ENCODE measurements at regions not wholly inside any gene's neighbourhood (a gene's known extent, or its start where the extent isn't known, plus 50 kb on each side); places are given as distances from the start of the nearest gene placed in this dataset.

DNA sequence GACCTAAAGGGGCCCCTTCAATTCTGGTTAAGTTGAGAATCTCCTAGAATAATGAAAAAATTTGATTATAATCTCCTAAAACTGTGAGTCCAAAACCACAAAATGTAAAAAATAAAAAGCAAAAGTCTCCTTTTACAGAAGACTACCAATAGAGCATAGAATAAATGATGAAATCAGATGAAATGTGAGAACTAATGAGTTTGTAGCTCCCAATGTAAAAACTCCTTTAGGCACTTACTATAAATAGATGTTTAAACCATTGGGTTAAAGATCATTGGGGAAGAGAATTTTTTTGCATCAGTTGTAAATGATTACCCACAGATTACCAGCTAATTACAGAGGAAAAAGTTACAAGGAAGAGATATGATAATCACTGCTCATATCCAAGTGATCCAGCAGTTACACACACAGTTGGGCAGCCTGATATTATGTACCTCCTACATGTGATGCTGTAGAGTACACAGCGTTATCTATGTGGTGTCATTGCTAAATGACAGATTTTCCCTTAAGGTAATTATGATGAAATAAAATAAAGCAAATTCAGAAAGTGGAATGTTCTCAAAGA is 282.7 kb upstream of the SEMA3D start:
- TF ChIP-seq, protein P1, sequence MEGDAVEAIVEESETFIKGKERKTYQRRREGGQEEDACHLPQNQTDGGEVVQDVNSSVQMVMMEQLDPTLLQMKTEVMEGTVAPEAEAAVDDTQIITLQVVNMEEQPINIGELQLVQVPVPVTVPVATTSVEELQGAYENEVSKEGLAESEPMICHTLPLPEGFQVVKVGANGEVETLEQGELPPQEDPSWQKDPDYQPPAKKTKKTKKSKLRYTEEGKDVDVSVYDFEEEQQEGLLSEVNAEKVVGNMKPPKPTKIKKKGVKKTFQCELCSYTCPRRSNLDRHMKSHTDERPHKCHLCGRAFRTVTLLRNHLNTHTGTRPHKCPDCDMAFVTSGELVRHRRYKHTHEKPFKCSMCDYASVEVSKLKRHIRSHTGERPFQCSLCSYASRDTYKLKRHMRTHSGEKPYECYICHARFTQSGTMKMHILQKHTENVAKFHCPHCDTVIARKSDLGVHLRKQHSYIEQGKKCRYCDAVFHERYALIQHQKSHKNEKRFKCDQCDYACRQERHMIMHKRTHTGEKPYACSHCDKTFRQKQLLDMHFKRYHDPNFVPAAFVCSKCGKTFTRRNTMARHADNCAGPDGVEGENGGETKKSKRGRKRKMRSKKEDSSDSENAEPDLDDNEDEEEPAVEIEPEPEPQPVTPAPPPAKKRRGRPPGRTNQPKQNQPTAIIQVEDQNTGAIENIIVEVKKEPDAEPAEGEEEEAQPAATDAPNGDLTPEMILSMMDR (IDR thresholded peaks at IDR 0.05), result no peak
- TF ChIP-seq EZH2 (IDR thresholded peaks at IDR 0.05; ENCODE audit: borderline replicate concordance, insufficient read depth, low read depth, low read length, poor library complexity, severe bottlenecking), result no peak
